ENCODE measurements at regions not wholly inside any gene's neighbourhood (a gene's known extent, or its start where the extent isn't known, plus 50 kb on each side); places are given as distances from the start of the nearest gene placed in this dataset.

- no peak overlapping the region for H3K27ac Mint-ChIP-seq (ENCODE audit: unreplicated experiment)
- ChIA-PET POLR2A (no interaction called here), CTCF (no interaction called here)
- no TSS peak for BruUV-seq (replicated peaks)
- H3K9me3 Mint-ChIP-seq (ENCODE audit: unreplicated experiment) = no peaks in the 10 kb centered on the region
- H3K36me3 Mint-ChIP-seq (ENCODE audit: insufficient read depth, unreplicated experiment) = no peaks in the 10 kb centered on the region
- Histone ChIP-seq H3K4me1 (no peaks in the 10 kb centered on the region), H3K36me3 (ENCODE audit: control insufficient read depth, insufficient read depth, low read length) (no peaks in the 10 kb centered on the region), H3K9me3 (no peaks in the 10 kb centered on the region), H3K27me3 (replicated peaks; ENCODE audit: control insufficient read depth, insufficient read depth, low read length) (no peaks in the 10 kb centered on the region), H3K4me3 (ENCODE audit: low read depth, low read length) (no peak overlapping the region)
- intact Hi-C loops (cut with micrococcal nuclease; ENCODE audit: unreplicated experiment) = no loop called here
- DNase-seq = no peak
- TF ChIP-seq, protein P1, sequence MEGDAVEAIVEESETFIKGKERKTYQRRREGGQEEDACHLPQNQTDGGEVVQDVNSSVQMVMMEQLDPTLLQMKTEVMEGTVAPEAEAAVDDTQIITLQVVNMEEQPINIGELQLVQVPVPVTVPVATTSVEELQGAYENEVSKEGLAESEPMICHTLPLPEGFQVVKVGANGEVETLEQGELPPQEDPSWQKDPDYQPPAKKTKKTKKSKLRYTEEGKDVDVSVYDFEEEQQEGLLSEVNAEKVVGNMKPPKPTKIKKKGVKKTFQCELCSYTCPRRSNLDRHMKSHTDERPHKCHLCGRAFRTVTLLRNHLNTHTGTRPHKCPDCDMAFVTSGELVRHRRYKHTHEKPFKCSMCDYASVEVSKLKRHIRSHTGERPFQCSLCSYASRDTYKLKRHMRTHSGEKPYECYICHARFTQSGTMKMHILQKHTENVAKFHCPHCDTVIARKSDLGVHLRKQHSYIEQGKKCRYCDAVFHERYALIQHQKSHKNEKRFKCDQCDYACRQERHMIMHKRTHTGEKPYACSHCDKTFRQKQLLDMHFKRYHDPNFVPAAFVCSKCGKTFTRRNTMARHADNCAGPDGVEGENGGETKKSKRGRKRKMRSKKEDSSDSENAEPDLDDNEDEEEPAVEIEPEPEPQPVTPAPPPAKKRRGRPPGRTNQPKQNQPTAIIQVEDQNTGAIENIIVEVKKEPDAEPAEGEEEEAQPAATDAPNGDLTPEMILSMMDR (IDR thresholded peaks at IDR 0.05; ENCODE audit: insufficient read depth in 1 of 2, low read depth in 1 of 2, low read length in 1 of 2, severe bottlenecking in 1 of 2, unreplicated experiment in 1 of 2) = no peak
- peaks cover 3% of the 10 kb centered on the region for H3K27me3 Mint-ChIP-seq (ENCODE audit: insufficient read depth, unreplicated experiment)
- no peak overlapping the region for H3K4me3 Mint-ChIP-seq (ENCODE audit: unreplicated experiment)
- no peaks in the 10 kb centered on the region for H3K4me1 Mint-ChIP-seq (ENCODE audit: low read depth, unreplicated experiment)
These were observed 172.6 kb upstream of the CDH12 start for GRCh38 chr5:23025629-23026233.

DNA sequence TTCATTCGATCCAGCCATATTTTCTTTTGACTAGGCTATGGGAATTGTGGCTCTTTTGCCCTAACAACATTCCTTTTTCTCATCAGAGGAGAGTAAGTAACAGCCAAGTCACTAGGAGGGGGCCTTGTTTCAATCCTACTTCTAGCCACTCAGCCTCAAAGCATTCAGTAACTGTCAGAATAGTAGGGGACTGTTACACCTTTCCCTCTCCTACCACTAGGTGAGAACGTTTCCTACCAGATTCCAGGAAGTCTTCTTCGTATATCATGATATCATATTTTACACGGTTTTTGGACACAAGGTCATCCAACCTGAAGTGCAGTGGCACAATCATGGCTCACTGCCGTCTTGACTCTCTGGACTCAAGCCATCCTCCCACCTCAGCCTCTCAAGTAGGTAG, 171.3 kb upstream of the CDH12 start:
- H3K27me3 Mint-ChIP-seq (ENCODE audit: insufficient read depth, unreplicated experiment) = peaks cover 3% of the 10 kb centered on the region

GRCh38 chr5:23014825-23015224, 161.7 kb upstream of the CDH12 start:
- no peak overlapping the region for H3K4me3 Mint-ChIP-seq (ENCODE audit: unreplicated experiment)
- Histone ChIP-seq H3K4me1 (no peaks in the 10 kb centered on the region), H3K4me3 (ENCODE audit: low read depth, low read length) (no peak overlapping the region), H3K27me3 (replicated peaks; ENCODE audit: control insufficient read depth, insufficient read depth, low read length) (no peaks in the 10 kb centered on the region), H3K9me3 (no peaks in the 10 kb centered on the region), H3K36me3 (ENCODE audit: control insufficient read depth, insufficient read depth, low read length) (no peaks in the 10 kb centered on the region)
- H3K36me3 Mint-ChIP-seq (ENCODE audit: insufficient read depth, unreplicated experiment) = no peaks in the 10 kb centered on the region
- ChIA-PET POLR2A (no interaction called here), CTCF (no interaction called here)
- no peaks in the 10 kb centered on the region for H3K9me3 Mint-ChIP-seq (ENCODE audit: unreplicated experiment)
- TF ChIP-seq, protein P1 (IDR thresholded peaks at IDR 0.05; ENCODE audit: insufficient read depth in 1 of 2, low read depth in 1 of 2, low read length in 1 of 2, severe bottlenecking in 1 of 2, unreplicated experiment in 1 of 2) = no peak
- no peak overlapping the region for H3K27ac Mint-ChIP-seq (ENCODE audit: unreplicated experiment)
- no TSS peak for BruUV-seq (replicated peaks)
- no peak for DNase-seq
- intact Hi-C loops (cut with micrococcal nuclease; ENCODE audit: unreplicated experiment) = no loop called here
- H3K27me3 Mint-ChIP-seq (ENCODE audit: insufficient read depth, unreplicated experiment) = peaks cover 11% of the 10 kb centered on the region
- H3K4me1 Mint-ChIP-seq (ENCODE audit: low read depth, unreplicated experiment) = no peaks in the 10 kb centered on the region

More for the DNA sequence above, 171.3 kb upstream of the CDH12 start:
- no TSS peak for BruUV-seq (replicated peaks)
- no peak overlapping the region for H3K4me3 ChIP-seq (ENCODE audit: low read depth, low read length)
- H3K27me3 ChIP-seq (replicated peaks; ENCODE audit: control insufficient read depth, insufficient read depth, low read length) = no peaks in the 10 kb centered on the region
- H3K4me1 ChIP-seq = no peaks in the 10 kb centered on the region
- H3K36me3 ChIP-seq (ENCODE audit: control insufficient read depth, insufficient read depth, low read length) = no peaks in the 10 kb centered on the region
- H3K36me3 Mint-ChIP-seq (ENCODE audit: insufficient read depth, unreplicated experiment) = no peaks in the 10 kb centered on the region
- POLR2A ChIA-PET = no interaction called here
- H3K9me3 ChIP-seq = no peaks in the 10 kb centered on the region
- intact Hi-C loops (cut with micrococcal nuclease; ENCODE audit: unreplicated experiment) = no loop called here
- no peak for DNase-seq
- TF ChIP-seq, protein P1 (IDR thresholded peaks at IDR 0.05; ENCODE audit: insufficient read depth in 1 of 2, low read depth in 1 of 2, low read length in 1 of 2, severe bottlenecking in 1 of 2, unreplicated experiment in 1 of 2) = no peak
- CTCF ChIA-PET = no interaction called here
- no peaks in the 10 kb centered on the region for H3K9me3 Mint-ChIP-seq (ENCODE audit: unreplicated experiment)
- H3K4me1 Mint-ChIP-seq (ENCODE audit: low read depth, unreplicated experiment) = no peaks in the 10 kb centered on the region
- H3K4me3 Mint-ChIP-seq (ENCODE audit: unreplicated experiment) = no peak overlapping the region
- H3K27ac Mint-ChIP-seq (ENCODE audit: unreplicated experiment) = no peak overlapping the region

Data from Caco-2 (cell line).